ENCODE measurements at regions not wholly inside any gene's neighbourhood (a gene's known extent, or its start where the extent isn't known, plus 50 kb on each side); places are given as distances from the start of the nearest gene placed in this dataset.

DNA sequence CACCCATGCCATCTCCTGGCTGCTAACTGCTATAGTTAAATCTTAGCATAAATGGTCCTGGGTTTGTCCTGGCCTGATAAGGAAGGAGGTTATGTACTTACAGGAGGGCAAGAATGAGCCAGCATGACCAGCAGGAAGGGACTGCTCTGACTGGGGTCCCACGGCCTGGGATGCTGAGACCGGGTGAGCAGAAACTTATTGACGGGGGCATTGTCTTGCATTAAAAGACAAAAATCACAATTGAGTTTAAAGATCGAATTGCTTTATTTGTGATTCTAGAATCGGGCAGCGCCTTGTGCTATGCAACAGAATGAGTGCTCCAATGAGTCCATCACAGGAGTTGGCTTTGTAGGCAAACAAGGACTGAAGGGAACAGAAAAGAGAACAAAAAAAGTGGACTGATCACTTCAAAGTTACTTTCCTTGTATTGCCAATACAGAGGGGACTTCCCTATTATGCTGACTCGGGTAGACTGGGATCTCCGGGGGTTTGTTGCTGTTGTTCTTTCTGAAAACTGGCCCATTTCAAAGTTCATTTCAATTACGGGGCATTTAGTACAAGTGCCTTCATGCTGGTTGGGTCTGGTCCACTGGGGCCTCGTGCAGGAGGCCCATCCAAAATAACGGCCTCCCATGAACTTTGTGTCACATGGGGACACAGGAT lies 87.1 kb upstream of the SLC66A3 start:
- Histone ChIP-seq H3K4me1 (peaks cover 0 to 19% (median 11%) of the 10 kb centered on the region in 10 experiments; a peak in 13 of 20 replicates), H3K27ac (no peak overlapping the region), H3K4me2 (no peak overlapping the region), H3K36me3 (no peaks in the 10 kb centered on the region), H3K4me3 (no peak overlapping the region), H3K9ac (no peak overlapping the region), H3K27me3 (no peaks in the 10 kb centered on the region), H3K9me3 (replicated peaks in 1 of 11) (peaks cover 0 to 23% (median 13%) of the 10 kb centered on the region in 11 experiments; a peak in 17 of 22 replicates), H4K20me1 (no peaks in the 10 kb centered on the region)
- no peak for TF ChIP-seq Cebpa-rat (IDR thresholded peaks at IDR 0.05)

DNA sequence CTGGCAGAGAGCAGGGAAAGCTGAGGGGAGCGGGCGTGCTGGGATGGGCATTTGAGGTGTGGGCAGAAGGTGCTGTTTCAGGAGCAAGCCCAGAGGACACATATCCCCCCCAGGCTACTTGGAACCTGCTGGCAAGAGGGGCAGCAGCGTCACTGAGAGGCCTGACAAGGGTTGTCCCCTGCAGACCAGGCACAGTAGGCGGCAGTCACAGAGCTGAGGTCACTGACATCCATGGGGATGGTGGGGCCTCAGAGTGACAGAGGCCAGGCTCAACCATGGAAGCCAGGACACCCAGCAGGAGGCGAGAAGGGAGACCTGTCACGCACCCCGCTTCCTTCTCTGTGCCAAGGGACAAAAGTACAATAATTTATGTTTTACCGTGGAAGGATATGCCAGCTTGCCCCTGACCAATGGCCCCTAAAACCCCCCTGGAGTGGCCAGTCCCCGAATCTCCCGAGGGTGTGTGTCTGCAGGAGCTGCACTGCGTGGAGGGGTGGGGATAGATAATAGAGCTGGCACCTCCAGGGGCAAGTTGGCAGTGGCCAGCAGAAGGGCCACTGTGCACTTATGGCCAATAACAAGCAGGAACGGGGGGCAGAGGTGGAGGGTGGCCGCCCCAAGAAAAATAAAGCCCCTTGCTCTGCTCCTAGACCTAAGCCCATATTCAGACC lies 86.3 kb upstream of the SLC66A3 start:
- TF ChIP-seq Cebpa-rat (IDR thresholded peaks at IDR 0.05): no peak

DNA sequence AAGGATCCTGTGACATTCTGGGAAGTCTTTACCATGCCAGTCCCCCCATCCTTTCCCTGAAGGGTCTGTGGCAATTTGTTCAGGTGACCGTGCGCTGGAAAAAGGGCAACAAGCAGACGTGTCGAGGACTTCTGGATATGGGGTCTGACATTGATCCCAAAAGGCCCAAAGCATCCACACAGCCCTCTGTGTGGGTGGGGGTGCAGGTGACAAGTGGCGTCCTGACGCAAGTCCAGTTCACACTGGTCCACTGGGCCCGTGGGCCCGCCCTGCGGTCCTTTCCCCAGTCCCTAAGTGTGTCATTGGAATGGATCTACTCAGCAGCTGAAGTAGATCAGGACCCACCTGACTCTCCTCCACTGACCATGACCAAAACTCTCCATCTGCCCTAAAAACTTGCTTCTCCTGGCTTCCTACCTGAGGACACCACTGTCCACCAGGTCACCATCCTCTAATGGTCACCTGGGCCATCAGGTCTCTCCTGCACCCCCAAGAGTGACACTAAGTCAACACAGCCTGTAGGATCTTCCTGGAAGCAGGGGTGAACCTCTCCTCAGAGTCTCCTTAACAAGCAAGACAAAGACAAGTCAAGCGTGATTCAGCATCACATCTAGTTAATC lies 85.6 kb upstream of the SLC66A3 start:
- Histone ChIP-seq H3K27me3 (no peaks in the 10 kb centered on the region), H3K4me1 (peaks cover 0 to 19% (median 11%) of the 10 kb centered on the region in 10 experiments; a peak in 13 of 20 replicates), H3K9ac (no peak overlapping the region), H3K4me3 (no peak overlapping the region), H3K9me3 (replicated peaks in 1 of 11) (peaks cover 0 to 23% (median 13%) of the 10 kb centered on the region in 11 experiments; a peak in 16 of 22 replicates), H3K27ac (no peak overlapping the region), H4K20me1 (no peaks in the 10 kb centered on the region), H3K4me2 (no peak overlapping the region), H3K36me3 (no peaks in the 10 kb centered on the region)
- TF ChIP-seq Cebpa-rat (IDR thresholded peaks at IDR 0.05): no peak

More for the DNA sequence above, 86.3 kb upstream of the SLC66A3 start:
- Histone ChIP-seq H3K9me3 (replicated peaks in 1 of 11) (peaks cover 0 to 23% (median 13%) of the 10 kb centered on the region in 11 experiments; a peak in 16 of 22 replicates), H3K36me3 (no peaks in the 10 kb centered on the region), H3K4me2 (no peak overlapping the region), H4K20me1 (no peaks in the 10 kb centered on the region), H3K27ac (no peak overlapping the region), H3K4me1 (peaks cover 0 to 19% (median 11%) of the 10 kb centered on the region in 10 experiments; a peak in 13 of 20 replicates), H3K27me3 (no peaks in the 10 kb centered on the region), H3K9ac (no peak overlapping the region), H3K4me3 (no peak overlapping the region)

DNA sequence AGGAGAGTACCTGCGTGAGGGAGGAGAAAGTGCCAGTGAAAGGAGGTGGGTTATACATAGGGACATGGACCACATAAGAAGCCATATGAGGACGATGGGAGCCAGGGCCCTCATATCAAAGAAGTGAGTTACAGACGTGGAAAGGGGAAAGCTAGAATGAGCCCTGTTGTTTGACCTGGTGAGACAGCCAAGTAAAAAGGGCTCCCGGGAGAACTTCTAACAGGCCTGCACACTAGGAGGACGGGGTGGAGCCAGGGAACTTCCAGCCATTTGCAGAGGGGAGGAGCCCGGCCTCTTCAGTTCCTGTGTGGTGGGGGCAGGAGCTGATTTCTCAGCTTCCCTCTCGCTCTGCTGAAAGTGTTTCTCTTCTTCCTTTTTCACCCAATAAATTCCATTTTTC lies 84.1 kb upstream of the SLC66A3 start:
- no peak for TF ChIP-seq Cebpa-rat (IDR thresholded peaks at IDR 0.05)
- H3K4me3 ChIP-seq: no peak overlapping the region
- H4K20me1 ChIP-seq: no peaks in the 10 kb centered on the region
- no peak overlapping the region for H3K27ac ChIP-seq
- no peak overlapping the region for H3K9ac ChIP-seq
- H3K4me1 ChIP-seq: peaks cover 0 to 19% (median 11%) of the 10 kb centered on the region in 10 experiments; a peak in 13 of 20 replicates
- H3K27me3 ChIP-seq: no peaks in the 10 kb centered on the region
- peak overlapping the region in 5 of 11 experiments; percentile 3 to 48 (median 28); a peak in 7 of 22 replicates for H3K4me2 ChIP-seq
- H3K36me3 ChIP-seq: no peaks in the 10 kb centered on the region
- H3K9me3 ChIP-seq (replicated peaks in 1 of 11): peaks cover 0 to 23% (median 13%) of the 10 kb centered on the region in 11 experiments; a peak in 16 of 22 replicates

- H3K9ac ChIP-seq: no peak overlapping the region
- H3K4me1 ChIP-seq: peaks cover 0 to 19% (median 11%) of the 10 kb centered on the region in 10 experiments; a peak in 13 of 20 replicates
- H3K27ac ChIP-seq: no peak overlapping the region
- H3K27me3 ChIP-seq: no peaks in the 10 kb centered on the region
- no peak overlapping the region for H3K4me3 ChIP-seq
- H3K36me3 ChIP-seq: no peaks in the 10 kb centered on the region
- peaks cover 0 to 23% (median 13%) of the 10 kb centered on the region in 11 experiments; a peak in 16 of 22 replicates for H3K9me3 ChIP-seq (replicated peaks in 1 of 11)
- no peak for TF ChIP-seq Cebpa-rat (IDR thresholded peaks at IDR 0.05)
- no peaks in the 10 kb centered on the region for H4K20me1 ChIP-seq
- H3K4me2 ChIP-seq: peak overlapping the region in 7 of 11 experiments; percentile 5 to 36 (median 17); a peak in 6 of 22 replicates
Observed at GRCh38 chr2:11071939-11072338, 83.3 kb upstream of the SLC66A3 start.

DNA sequence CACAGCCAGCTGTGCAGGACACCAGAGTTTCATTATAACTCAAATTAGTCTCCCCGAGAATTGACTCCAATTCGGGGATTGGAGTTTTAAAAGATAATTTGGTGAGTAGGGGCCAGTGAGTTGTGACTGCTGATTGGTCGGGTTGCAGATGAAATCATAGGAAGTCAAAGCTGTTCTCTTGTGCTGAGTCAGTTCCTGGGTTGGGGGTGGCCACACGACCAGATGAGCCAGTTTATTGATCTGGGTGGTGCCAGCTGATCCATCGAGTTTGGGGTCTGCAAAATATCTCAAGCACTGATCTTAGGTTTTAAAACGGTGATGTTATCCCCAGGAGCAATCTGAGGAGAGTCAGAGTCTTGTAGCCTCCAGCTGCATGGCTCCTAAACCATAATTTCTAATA lies 82.7 kb upstream of the SLC66A3 start:
- no peak overlapping the region for H3K4me3 ChIP-seq
- H3K27me3 ChIP-seq: no peaks in the 10 kb centered on the region
- H3K9me3 ChIP-seq (replicated peaks in 1 of 11): peaks cover 0 to 19% (median 11%) of the 10 kb centered on the region in 11 experiments; a peak in 15 of 22 replicates
- H3K4me1 ChIP-seq: peaks cover 0 to 19% (median 11%) of the 10 kb centered on the region in 10 experiments; a peak in 13 of 20 replicates
- no peaks in the 10 kb centered on the region for H3K36me3 ChIP-seq
- no peak for TF ChIP-seq Cebpa-rat (IDR thresholded peaks at IDR 0.05)
- H3K4me2 ChIP-seq: peak overlapping the region in 8 of 11 experiments; percentile 5 to 36 (median 16); a peak in 11 of 22 replicates
- H4K20me1 ChIP-seq: no peaks in the 10 kb centered on the region
- H3K27ac ChIP-seq: no peak overlapping the region
- no peak overlapping the region for H3K9ac ChIP-seq

- Histone ChIP-seq H3K4me1 (peaks cover 0 to 19% (median 11%) of the 10 kb centered on the region in 10 experiments; a peak in 13 of 20 replicates), H3K9ac (no peak overlapping the region), H3K36me3 (no peaks in the 10 kb centered on the region), H3K27me3 (no peaks in the 10 kb centered on the region), H3K4me2 (no peak overlapping the region; a peak in 1 of 22 replicates), H4K20me1 (no peaks in the 10 kb centered on the region), H3K27ac (no peak overlapping the region), H3K4me3 (no peak overlapping the region), H3K9me3 (replicated peaks in 1 of 11) (peaks cover 0 to 19% (median 11%) of the 10 kb centered on the region in 11 experiments; a peak in 15 of 22 replicates)
- no peak for TF ChIP-seq Cebpa-rat (IDR thresholded peaks at IDR 0.05)
Observed at GRCh38 chr2:11073251-11073650, 82.0 kb upstream of the SLC66A3 start.

DNA sequence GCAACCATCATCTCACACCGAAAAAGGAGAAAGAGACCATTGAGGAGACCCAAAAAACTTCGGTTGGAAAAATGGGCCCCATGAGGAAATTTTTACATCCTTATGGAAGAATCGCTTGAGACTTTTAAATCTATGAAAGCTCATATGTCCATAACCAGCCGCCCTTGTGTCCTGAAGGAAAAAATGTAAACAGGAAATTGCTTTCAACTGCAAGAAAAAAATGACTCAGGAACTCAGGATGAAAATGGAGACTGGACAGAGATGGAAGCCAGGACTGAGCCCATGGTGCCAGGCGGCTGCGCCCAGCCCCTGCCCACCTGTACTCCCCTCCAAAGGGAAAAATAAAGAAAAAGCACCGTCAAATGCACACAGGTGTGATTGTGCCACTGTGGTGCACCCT lies 81.5 kb upstream of the SLC66A3 start:
- Histone ChIP-seq H3K4me1 (peaks cover 0 to 19% (median 11%) of the 10 kb centered on the region in 10 experiments; a peak in 13 of 20 replicates), H3K4me2 (no peak overlapping the region), H3K4me3 (no peak overlapping the region), H3K27ac (no peak overlapping the region), H3K36me3 (no peaks in the 10 kb centered on the region), H3K9ac (no peak overlapping the region), H4K20me1 (no peaks in the 10 kb centered on the region), H3K27me3 (no peaks in the 10 kb centered on the region), H3K9me3 (replicated peaks in 1 of 11) (peaks cover 0 to 19% (median 11%) of the 10 kb centered on the region in 11 experiments; a peak in 15 of 22 replicates)
- no peak for TF ChIP-seq Cebpa-rat (IDR thresholded peaks at IDR 0.05)

All from BLaER1 treated with 17β-estradiol and CSF1 and Interleukin-3, amounts not matched to agents 10 nM and 100 nM (cell line).